Mesothelial cell of epicardium (in vitro differentiated cells): ENCODE measurements at regions not wholly inside any gene's neighbourhood (a gene's known extent, or its start where the extent isn't known, plus 50 kb on each side); places are given as distances from the start of the nearest gene placed in this dataset.
"Not testable (repeated sequence)": the region's sequence is repeated elsewhere in the genome, so short reads cannot be mapped to it uniquely, and the experiment has no call there.

Source experiments
- DNase-seq, 2 experiments: peaks; one replicate each; pipeline ENCODE4 v3.0.0; 2021; ENCODE audit warnings: low spot score in 2 of 2; ENCODE audit not compliant: unreplicated experiment in 2 of 2
- H3K27ac Mint-ChIP-seq: 2 replicates; pipeline ENCODE4 v1.8.0; 2021; ENCODE audit warnings: mixed read lengths
- H3K27me3 Mint-ChIP-seq: 2 replicates; pipeline ENCODE4 v1.8.0; 2021; ENCODE audit warnings: low read depth, mixed read lengths
- H3K36me3 Mint-ChIP-seq: 2 replicates; pipeline ENCODE4 v1.8.0; 2021; ENCODE audit warnings: mixed read lengths
- H3K4me1 Mint-ChIP-seq: 2 replicates; pipeline ENCODE4 v1.8.0; 2021; ENCODE audit warnings: mixed read lengths
- H3K4me3 Mint-ChIP-seq: 2 replicates; pipeline ENCODE4 v1.8.0; 2021; ENCODE audit warnings: mild to moderate bottlenecking, moderate library complexity, mixed read lengths
- H3K9me3 Mint-ChIP-seq: 2 replicates; pipeline ENCODE4 v1.8.0; 2021; ENCODE audit warnings: mixed read lengths
- CTCF ChIP-seq: fragments of 200-600 bp; sonication (generic); IDR thresholded peaks from one replicate; pipeline ENCODE4 v1.5.0; 2021; ENCODE audit warnings: antibody characterized with exemption; ENCODE audit not compliant: unreplicated experiment

- Mint-ChIP-seq H3K9me3 (peaks cover 14% of the 10 kb centered on the region), H3K4me1 (no peaks in the 10 kb centered on the region), H3K36me3 (no peaks in the 10 kb centered on the region), H3K27me3 (no peaks in the 10 kb centered on the region), H3K27ac (no peak overlapping the region), H3K4me3 (no peak overlapping the region)
- no peak for DNase-seq
- no peak for TF ChIP-seq CTCF
Measured at GRCh38 chr2:138874251-138874650, 94.1 kb upstream of the NXPH2 start.

GRCh38 chr2:138872116-138872515, 91.9 kb upstream of the NXPH2 start:
- not testable (repeated sequence) for H3K27ac Mint-ChIP-seq, H3K27me3 Mint-ChIP-seq, H3K4me1 Mint-ChIP-seq, H3K36me3 Mint-ChIP-seq, DNase-seq, H3K4me3 Mint-ChIP-seq
- H3K9me3 Mint-ChIP-seq = peaks cover 14% of the 10 kb centered on the region

GRCh38 chr2:138871312-138871711, 91.1 kb upstream of the NXPH2 start:
- Mint-ChIP-seq H3K27ac (no peak overlapping the region), H3K4me3 (no peak overlapping the region), H3K4me1 (peaks cover 2% of the 10 kb centered on the region), H3K9me3 (peaks cover 14% of the 10 kb centered on the region), H3K27me3 (no peaks in the 10 kb centered on the region), H3K36me3 (no peaks in the 10 kb centered on the region)
- DNase-seq = no peak
- no peak for TF ChIP-seq CTCF

- no peak for TF ChIP-seq CTCF
- peaks cover 10% of the 10 kb centered on the region for H3K9me3 Mint-ChIP-seq
- peaks cover 3% of the 10 kb centered on the region for H3K27me3 Mint-ChIP-seq
- H3K36me3 Mint-ChIP-seq = no peaks in the 10 kb centered on the region
- H3K4me3 Mint-ChIP-seq = no peak overlapping the region
- no peak for DNase-seq
- H3K27ac Mint-ChIP-seq = no peak overlapping the region
- H3K4me1 Mint-ChIP-seq = peaks cover 2% of the 10 kb centered on the region
Measured at GRCh38 chr2:138867341-138867740, 87.2 kb upstream of the NXPH2 start.

- Mint-ChIP-seq H3K27me3 (peaks cover 3% of the 10 kb centered on the region), H3K36me3 (no peaks in the 10 kb centered on the region), H3K4me3 (no peak overlapping the region), H3K9me3 (peaks cover 10% of the 10 kb centered on the region), H3K27ac (no peak overlapping the region), H3K4me1 (peaks cover 2% of the 10 kb centered on the region)
- no peak for DNase-seq
- TF ChIP-seq CTCF = no peak
Measured at GRCh38 chr2:138866797-138867196, 86.6 kb upstream of the NXPH2 start.

GRCh38 chr2:138853761-138854160, 73.6 kb upstream of the NXPH2 start:
- Mint-ChIP-seq H3K4me1 (peaks cover 8% of the 10 kb centered on the region), H3K4me3 (no peak overlapping the region), H3K27me3 (no peaks in the 10 kb centered on the region), H3K27ac (peak overlapping the region; percentile 90), H3K9me3 (peaks cover 4% of the 10 kb centered on the region), H3K36me3 (no peaks in the 10 kb centered on the region)
- no peak for TF ChIP-seq CTCF
- no peak for DNase-seq
